ENCODE measurements at regions not wholly inside any gene's neighbourhood (a gene's known extent, or its start where the extent isn't known, plus 50 kb on each side); places are given as distances from the start of the nearest gene placed in this dataset.
"Not testable (repeated sequence)": the region's sequence is repeated elsewhere in the genome, so short reads cannot be mapped to it uniquely, and the experiment has no call there.

DNA sequence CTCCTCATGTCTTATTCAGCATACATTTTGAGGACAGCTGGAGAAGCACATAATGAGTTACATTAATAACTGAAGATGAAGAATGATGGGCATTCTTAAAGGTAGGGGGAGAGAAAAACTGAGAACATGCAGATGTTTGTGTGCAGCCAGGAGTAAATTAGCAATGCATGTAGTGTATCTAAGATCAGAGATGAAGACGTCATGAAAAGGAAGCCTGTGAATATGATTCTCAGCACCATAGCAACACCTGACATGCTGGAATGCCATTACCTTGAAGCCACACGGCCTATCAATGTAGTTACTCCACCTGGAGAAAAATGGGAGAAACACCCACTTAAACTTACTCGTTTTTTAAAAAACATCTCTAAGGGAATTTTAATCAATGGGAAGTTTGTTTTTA lies 607.1 kb downstream of the PTPRC start:
- DNase-seq: no peak

- DNase-seq: no peak
These were observed 607.9 kb downstream of the PTPRC start for GRCh38 chr1:199246716-199247115.

- DNase-seq: no peak
These were observed 609.1 kb downstream of the PTPRC start for GRCh38 chr1:199247891-199248290.

DNA sequence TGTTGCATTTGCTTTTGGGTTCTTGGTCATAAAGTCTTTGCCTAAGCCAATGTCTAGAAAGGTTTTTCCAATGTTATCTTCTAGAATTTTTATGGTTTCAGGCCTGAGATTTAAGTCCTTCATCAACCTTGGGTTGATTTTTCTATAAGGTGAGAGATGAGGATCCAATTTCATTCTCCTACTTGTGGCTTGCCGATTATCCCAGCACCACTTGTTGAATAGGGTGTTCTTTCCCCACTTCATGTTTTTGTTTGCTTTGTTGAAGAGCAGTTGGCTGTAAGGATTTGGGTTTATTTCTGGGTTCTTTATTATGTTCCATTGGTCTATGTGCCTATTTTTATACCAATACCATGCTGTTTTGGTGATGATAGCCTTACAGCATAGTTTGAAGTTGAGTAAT lies 615.2 kb downstream of the PTPRC start:
- not testable (repeated sequence) for DNase-seq

DNA sequence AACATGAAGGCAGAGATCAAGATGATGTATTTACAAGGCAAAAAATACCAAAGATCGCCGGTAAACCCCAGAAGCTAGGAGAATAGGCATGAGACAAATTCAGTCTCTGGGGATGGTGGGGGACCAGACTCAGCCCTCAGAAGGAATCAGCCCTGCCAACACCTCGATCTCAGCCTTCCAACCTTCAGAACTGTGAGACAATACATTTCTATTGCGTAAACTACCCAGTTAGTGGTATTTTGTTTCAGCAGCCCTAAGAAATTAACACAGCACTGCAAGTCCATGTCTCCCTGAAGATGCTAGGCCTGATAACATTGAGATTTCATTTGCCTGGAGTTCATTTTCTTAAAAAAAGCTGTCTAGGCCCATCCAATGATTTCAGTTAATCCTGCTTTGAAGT lies 622.5 kb downstream of the PTPRC start:
- DNase-seq: no peak

DNA sequence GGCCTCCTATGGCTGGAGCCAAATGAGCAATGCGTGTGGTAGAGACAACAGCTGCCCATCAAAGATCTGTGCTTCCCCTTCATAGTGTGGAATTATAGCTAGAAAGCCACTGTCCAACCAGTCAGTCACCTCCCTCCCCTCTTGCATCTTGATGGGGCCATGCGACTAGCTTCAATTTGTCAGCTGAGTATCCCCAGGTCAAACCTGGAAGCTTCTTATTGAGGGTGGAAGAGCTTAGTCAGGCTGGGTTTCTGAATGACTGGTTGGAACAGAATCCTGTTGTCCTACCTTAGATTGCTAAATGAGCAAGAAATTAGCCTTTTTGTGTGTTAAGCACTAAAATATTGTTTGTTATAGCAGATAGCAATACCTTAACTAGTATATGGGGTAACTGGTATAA lies 625.4 kb downstream of the PTPRC start:
- no peak for DNase-seq

- no peak for DNase-seq
These were observed 626.1 kb downstream of the PTPRC start for GRCh38 chr1:199264911-199265310.

DNA sequence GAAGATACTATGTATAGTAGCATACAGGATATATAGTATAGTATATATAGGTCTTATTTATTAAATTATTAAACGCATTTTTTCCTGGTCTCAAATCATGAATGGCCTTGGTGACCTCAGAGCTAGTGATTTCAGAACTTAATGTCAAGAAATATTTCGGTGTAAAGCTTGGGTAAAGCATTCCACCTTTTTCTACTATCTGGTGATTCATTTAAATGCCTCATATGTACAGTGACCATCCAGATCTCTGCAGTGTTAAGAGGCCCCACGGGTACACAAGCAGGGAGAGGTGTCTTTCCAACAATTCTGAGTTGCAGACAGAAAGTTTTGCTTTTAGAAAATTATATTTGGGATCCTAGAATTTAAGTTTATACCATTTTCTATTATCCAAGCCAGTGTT lies 626.5 kb downstream of the PTPRC start:
- no peak for DNase-seq

- no peak for DNase-seq
These were observed 630.4 kb downstream of the PTPRC start for GRCh38 chr1:199269241-199269640.

DNA sequence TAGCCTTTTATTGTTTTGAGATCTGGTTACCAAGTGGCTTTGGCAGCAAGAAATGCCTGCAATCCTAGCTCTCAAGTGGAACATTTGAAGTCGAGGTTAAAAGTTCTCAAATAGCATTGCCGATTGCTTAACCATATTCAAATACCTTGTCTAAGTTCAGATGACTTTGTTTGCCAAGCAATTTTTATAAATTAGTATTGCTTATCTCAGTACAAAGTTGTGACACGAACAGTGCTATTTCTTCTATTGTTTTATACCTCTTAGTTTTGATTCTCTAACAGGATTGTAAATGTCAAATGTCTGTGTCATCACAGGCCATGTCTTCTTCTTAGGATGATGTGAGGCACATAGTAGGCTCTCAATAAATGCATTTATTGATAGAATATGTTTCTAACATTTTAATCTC lies 633.3 kb downstream of the PTPRC start:
- DNase-seq: no peak

- DNase-seq: no peak
These were observed 633.8 kb downstream of the PTPRC start for GRCh38 chr1:199272628-199273086.

DNA sequence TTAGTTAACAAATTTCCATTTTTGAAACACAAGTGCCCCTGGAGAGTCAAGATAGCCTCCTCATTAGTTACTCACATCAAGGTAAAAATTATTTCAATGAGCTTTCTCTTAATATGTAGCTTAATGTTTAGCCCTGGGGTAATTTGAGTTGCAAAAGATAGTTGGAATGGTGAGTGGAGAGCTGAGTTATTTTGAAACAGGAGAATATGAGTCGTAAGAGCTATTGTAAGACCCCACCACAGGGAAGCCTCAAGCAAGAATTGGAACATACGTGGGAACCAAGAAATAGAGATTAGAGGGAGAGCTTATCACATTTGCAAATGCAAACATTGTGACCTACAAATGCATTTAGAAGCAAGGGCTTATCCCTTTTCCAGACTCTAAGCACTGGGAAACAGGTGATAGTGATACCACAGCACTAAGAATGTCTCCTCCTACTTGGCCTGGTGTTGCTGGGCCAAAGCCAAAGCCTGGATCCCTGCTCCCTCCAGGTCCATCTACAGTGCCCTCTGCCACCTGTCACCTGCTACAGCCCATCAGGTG lies 635.1 kb downstream of the PTPRC start:
- DNase-seq: peak; percentile 10

- no peak for DNase-seq
These were observed 640.2 kb downstream of the PTPRC start for GRCh38 chr1:199279067-199279466.

GRCh38 chr1:199279872-199280645 lies 641.2 kb downstream of the PTPRC start:
- no peak for DNase-seq

DNA sequence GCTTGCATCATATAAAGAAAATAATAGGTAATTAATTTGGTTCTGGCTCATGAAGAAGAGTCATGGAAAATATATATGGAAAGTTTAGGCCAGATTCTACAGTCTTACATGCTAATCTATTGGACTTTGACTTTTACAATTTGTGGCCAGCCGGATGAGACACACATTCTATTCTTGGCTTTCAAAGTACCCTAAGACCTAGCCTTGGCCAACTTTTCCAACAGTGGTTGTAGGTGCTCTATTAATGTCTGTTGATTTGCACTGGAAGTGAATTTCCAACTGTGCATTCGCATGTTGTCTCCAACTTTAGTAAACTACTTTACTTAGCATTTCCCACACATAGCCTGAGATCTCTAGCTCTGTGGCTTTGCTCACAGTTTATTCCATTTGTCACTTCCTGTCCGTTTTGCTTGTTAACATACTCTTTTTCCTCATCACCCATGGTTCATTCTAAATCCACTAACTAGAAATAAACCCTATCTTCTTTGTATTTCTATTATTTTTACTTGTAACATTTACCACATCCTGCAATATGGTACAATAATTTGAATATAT lies 644.0 kb downstream of the PTPRC start:
- DNase-seq: no peak

DNA sequence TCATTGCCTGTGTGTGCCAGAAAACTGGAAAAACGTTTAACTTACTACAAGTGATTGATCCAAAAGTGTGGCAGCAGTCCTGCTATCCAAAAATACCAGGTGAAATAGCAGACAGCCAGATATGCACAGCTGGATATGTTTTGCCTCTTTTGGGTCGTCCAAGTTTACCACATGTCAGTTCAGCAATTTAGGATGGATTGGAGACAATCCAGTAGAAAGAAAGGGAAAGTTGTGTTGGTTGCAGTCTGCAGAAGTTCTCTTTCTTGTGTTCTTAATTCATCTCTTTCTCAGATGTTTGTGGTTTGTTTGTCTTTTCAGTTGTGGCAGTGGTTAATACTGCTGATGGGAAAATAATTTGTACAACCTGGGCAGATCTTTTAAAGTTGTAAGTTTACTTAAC lies 645.0 kb downstream of the PTPRC start:
- DNase-seq: no peak

DNA sequence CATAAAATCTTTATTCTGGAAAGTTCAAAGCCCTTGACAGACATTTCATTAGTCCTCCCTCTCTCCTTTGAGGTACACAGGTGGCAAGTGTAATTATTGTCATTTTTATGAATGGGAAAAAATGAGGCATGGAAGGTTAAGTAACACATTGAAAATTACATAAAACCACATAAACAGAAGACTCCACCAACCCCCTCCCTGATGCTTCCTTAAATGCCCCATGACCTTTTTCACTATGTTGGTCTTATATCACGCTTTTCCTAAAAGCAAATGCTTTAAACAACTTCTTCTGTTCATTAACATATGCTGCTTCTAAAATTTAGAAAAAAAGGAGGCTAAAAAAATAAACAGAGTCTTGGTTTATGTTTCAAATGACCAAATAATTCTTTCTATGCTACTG lies 648.4 kb downstream of the PTPRC start:
- DNase-seq: no peak

GRCh38 chr1:199287647-199288046 lies 648.8 kb downstream of the PTPRC start:
- DNase-seq: no peak

- DNase-seq: no peak
These were observed 651.3 kb downstream of the PTPRC start for GRCh38 chr1:199290186-199290585.

- no peak for DNase-seq
These were observed 652.3 kb downstream of the PTPRC start for GRCh38 chr1:199291022-199291740.

DNA sequence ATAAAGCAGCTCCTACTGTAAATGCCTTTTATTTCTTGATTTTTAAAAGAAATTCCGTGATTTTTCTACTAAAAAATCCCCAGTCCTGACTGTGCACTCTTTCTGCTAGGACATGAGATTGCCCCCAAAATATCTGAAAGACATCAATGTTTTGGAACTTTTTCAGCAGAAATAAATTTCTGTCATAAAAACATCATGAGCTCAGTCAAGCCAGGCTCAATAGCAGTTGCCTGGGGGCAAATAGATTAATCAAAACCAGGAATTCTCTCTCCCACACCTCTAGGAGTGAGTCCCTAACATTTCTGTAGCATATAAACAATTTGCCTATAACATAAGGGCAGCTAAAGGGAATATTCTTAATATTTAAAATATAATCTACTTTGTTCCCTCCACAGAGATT lies 654.1 kb downstream of the PTPRC start:
- DNase-seq: no peak

GRCh38 chr1:199295107-199295506 lies 656.3 kb downstream of the PTPRC start:
- DNase-seq: peak; percentile 94

DNA sequence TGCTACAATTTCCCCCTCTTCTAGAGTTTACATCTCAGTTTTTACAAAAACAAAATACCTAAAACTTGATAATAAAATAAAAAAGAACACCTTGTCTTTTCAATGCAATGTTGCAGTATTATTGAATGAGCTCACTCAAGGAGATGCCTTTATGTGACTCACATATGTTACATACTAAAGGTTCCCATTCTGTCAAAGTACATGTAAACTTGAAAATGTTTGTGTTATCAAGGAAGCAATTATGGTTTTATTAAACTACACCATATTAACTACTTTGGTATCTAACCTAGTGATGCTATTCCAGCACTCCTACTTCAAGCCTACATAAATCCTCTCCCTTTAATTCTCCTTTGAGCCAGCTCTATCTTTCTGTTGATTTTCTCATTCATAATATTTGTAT lies 658.3 kb downstream of the PTPRC start:
- no peak for DNase-seq

- no peak for DNase-seq
These were observed 659.0 kb downstream of the PTPRC start for GRCh38 chr1:199297887-199298286.
